Myocyte (in vitro differentiated cells): ENCODE measurements at regions not wholly inside any gene's neighbourhood (a gene's known extent, or its start where the extent isn't known, plus 50 kb on each side); places are given as distances from the start of the nearest gene placed in this dataset.
A peak's percentile ranks its signal among the peaks of the same experiment; 100 is the strongest.
"Not testable (repeated sequence)": the region's sequence is repeated elsewhere in the genome, so short reads cannot be mapped to it uniquely, and the experiment has no call there.

Experiments
- DNase-seq: peaks from one replicate; pipeline ENCODE4 v3.0.0-alpha.2; 2012; ENCODE audit warnings: low read depth

DNA sequence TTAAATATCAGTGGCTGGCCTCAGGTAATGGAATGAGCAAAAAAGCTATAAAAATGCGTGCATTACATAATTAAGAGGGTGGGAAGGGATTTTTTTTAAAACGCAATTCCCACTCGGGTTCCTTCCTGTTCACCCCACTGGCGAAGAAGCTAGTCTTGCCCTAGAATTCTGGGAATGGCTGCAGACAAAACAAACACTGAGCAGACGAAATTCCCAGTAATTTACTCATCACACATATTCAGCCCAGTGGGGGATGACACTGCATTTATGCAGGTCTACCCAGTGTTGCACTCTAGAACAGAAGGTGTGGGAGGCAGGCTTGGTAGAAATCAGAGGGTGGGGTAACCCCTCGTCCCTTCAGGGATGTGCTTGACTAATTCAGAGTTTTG, 2695.0 kb upstream of the DEFB115 start:
- peak; percentile 69 for DNase-seq

DNA sequence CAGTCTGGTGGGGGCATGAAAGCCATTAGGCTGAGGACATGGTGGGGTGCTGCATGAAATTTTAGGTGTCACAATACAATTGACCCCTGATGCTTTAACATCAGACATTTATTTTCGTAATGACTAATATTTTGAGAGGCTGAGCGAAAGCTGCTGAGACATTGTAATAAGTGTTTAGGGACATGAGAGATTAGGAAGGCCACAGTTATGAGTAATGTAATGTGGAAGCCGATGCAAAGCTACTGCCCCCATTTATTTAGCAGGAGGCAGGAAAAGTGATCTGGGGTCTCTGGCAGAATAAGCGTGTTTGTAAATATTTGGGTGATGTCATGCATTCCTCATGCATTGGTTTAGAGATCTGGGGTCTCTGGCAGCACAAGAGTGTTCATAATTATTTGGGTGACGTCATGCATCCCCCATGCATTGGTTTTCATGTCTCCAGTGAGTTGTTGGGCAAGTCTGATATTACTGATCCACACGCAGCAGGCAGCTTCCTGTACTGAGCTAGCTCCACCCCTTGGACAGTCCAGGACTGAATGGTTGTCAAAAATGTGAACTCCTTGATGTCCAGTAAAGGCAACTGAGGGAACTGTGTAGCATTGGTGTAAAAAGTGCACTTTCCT, 2694.5 kb upstream of the DEFB115 start:
- peak; percentile 51 for DNase-seq

DNA sequence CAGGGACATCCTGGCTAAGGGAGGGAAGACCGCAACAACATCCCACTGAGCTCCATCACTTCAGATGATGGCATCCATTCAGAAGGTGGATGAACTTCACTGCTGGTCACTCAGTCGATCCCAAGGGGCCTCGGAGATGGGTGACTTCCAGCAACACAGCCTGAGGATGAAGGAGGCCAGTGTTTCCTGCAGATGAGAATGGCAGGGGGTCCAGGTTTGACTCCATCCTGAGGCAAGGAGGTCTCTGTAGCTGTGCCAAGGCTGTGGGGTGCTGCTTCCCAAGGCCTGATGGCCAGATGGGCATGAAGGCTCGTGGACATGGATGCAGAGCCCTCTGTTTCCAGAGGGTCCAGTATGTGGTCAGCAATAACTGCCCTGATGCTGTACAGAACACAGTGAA, 2693.4 kb upstream of the DEFB115 start:
- DNase-seq, result not testable (repeated sequence)

DNA sequence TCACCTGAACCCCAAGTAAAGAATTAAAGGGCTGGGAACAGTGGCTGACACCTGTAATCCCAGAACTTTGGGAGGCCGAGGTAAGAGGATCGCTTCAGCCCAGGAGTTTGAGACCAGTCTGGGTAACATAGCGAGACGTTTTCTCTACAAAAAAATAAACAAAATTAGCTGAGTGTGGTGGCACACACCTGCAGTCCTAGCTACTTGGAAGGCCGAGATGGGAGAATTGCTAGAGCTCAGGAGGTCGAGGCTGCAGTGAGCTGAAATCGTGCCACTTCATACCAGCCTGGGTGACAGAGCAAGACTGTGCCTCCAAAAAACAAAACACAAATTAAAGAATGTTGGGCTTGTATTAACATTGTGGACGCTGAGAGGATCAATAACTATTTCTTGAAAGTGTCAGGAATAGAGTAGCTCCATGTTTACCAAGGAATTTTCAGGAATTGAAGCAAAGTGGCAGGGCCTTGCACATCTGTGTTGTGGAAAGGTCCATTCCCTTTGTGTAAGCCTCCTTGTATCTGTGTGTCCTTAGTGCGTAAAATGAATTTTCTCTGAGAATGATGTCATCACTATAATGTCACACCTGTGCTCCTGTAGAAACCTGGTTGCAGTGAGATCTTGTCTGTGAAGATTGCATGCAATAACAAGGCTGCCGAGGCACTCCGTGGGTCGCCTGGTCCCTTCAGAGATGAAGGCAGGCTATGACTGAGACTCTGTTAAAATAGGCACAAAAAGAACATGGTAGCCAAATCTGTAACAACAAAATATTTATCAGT, 2692.6 kb upstream of the DEFB115 start:
- not testable (repeated sequence) for DNase-seq

DNA sequence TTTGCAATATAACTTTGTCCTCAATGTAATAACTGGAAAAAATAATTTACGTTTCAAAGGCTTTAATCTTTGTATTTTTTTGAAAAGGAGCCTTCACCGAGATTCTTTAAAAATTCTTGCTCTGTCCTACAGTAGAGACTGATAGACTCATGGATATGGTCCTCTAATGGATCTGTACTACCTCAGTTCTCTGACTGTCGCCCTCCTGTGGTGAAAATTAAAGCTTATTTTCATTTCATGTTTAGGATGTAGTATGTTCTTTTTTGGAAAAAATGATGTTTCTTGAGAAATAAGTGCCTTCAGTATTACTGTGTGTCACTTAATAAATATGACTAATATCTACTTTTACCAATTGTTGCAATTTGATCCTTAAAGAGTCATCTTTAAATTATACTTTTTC, 2681.5 kb upstream of the DEFB115 start:
- peak; percentile 19 for DNase-seq

DNA sequence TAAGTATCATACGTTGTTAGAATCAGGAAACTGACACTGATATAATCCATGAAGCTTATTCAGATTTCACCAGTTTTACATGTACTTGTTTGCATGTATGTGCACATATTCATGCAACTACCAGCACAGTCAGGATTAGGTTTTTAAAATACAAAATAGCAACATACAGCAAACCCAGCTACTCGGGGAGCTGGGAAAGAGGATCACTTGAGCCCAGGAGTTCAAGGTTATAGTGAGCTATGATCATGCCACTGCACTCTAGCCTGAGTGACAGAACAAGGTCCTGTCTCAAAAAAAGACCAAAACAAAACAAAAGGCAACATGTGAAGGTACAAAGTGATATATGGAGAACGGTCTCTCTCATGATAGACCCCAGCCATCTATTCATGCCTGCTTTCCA, 2665.8 kb upstream of the DEFB115 start:
- DNase-seq, result not testable (repeated sequence)

DNA sequence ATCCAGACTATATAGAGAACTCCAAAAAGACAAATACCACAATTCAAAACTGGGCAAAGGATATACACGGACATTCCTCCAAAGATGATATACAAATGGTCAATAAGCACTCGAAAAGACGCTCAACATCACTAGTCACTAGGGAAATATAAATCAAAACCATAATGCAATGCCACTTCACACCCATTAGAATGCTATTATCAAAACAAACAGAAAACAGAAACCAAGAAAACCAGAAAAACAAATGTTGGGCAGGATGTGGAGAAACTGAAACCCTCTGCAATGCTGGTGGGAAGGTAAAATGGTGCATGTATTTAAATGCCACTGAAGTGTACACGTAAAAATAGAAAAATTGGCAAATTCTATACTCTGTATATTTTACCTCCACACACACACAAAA, 2664.1 kb upstream of the DEFB115 start:
- not testable (repeated sequence) for DNase-seq

DNA sequence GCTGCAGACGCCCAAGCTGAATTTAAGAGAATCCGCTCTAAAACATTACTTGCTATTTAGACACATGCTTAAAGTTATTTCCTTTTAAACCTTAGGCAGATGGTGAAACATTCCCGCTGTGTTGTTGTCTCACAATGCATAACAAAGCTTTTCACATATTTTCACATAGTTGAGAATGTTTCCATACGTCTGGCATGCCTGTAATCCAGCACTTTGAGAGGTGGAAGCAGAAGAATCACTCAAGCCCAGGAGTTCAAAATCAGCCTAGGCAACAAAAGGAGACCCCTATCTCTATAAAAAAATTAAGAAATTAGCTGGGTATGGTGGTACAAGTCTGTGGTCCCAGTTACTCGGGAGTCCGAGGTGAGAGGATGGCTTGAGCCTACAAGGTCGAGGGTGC, 2663.0 kb upstream of the DEFB115 start:
- DNase-seq, result not testable (repeated sequence)

DNA sequence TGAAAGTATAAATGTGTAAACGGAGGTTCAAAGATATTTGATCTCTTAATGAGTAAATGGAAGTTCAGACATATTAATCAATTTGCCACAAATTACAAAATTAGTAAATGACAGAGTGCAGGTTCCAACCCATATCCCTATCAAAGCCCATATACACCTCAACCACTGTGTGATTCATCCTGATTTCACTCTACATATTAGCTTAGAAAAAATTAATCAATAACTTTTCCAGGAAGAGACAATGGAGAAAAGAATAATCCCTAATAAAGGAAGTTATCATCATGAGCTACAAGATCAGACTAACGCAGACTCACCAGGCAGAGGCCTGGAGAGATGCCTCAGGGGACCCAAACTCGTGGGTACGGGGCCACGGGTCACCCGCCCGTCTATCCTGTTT, 2655.5 kb upstream of the DEFB115 start:
- not testable (repeated sequence) for DNase-seq

DNA sequence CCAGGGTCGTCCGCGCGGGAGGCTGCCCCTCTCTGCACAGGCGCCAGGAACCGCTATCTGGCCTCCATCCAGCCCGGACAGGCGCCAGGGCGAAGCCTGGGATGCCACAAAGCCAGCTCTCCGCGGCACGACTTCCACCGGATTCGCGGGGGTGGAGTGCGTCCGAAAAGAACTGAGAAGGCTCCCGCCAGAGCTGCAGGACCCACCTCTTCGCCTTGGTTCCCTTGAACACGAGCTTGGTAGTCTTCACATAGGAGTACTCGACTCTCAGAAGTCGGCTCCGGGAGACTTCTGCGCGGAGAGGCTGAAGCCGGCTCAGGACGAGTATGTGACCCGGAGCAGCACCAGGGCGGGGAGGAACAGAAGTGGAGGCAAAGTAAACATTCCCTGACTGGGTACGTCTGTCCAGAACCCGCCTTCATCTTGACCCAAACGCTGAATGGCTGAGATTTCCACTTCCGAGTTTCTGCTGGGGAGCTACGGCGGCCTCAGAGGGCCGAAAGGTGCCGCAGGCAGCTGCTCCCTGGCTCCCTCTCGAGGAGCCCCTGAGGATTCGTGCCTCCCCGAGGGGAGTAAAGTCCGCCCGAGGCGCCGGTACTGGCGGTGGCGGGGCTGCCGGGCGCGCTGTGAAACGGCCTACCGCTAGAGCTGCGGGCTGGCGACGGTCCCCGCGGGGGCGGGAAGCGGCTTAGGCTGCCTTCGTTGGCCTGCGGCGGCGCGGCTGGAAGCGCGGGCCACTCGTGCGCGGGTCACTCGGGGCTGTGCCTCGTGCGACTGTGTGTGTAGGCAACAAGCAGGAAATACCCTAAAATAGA, 2654.9 kb upstream of the DEFB115 start:
- peak; percentile 90 for DNase-seq

DNA sequence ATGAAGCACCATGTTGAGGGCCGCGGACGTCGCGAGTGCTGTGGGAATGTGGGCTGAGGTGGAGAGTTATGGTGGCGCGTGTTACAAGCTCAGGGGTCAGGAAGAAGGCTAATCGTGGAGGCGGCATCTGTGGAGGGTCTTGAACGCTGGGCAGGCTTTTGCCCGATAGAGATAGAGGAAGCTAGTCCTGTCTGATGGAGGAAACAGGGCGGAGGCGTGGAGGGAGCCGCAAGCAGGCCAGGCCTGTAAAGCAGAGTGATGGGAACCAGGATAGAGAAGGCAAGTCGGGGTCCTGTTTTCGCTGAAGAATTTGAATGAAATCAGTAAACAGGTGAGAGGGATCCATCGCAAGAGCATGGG, 2654.3 kb upstream of the DEFB115 start:
- DNase-seq, result not testable (repeated sequence)

DNA sequence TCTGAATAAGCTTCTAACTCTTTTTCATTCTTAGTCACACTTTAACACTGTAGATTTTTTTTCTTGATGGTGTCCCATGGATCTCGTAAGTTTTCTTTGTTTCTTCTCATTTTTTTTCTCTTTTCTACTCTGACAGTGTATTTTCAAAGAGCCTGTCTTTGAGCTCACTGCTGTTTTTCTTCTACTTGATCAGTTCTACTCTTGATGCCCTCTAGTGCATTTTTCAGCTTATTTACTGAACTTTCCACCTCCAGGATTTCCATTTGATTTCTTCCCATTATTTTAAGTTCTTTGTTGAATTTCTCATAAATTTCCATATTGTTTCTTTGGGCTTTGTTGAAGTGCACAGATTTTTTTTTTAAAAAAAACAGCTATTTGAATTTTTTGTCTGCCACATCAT, 2641.1 kb upstream of the DEFB115 start:
- DNase-seq, result no peak

DNA sequence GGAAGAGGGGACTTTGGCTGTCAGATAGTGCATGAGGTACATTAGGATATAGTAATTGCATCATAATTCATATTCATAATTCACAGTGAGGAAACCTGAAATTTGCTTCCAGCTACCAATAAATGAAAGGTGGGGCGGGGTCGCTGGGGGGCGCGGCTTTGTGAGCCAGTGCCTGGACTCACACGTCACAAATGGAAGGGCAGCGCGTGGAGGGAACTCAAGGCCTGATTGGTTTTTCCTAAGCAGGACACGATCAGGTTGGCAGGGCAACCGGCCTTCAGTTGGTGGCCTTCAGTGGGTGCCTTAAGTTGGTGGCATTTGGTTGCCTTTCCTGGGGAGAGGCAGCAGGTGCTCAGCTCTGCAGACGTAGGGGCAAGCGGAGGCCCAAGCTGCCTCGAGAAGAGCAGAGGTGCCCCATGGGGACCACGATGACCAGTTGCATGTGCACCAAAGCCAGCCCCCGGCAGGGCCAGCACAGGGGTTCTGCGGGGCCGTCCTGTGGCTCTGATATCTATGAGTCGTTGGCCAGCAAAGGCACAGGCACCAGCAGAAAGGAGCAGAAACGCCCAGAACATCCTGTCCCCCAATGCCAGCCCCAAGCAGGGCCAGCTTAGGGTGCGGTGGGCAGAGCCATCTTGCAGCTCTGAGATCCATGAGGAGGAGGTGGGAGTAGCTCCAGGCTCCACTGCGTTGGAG, 2637.4 kb upstream of the DEFB115 start:
- DNase-seq, result not testable (repeated sequence)

DNA sequence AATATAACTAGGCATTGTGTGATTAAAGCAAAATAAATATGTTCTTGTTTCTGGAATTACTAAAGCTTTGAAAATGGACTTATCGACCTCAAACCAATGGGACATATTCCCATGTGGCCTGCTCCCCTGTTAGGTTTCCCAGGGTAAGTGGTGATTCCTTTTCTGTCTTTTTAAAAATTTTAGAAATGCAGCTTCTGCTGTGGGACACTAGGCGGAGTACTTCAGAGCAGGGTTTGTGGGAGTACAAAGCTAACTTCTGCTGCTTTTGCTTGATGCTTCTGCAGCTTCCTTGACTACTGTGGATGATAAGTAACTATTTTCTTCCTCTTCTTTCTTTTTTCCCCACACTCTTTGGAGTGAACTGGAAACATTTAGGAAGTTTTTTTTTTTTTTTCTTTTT, 2632.4 kb upstream of the DEFB115 start:
- DNase-seq, result not testable (repeated sequence)

DNA sequence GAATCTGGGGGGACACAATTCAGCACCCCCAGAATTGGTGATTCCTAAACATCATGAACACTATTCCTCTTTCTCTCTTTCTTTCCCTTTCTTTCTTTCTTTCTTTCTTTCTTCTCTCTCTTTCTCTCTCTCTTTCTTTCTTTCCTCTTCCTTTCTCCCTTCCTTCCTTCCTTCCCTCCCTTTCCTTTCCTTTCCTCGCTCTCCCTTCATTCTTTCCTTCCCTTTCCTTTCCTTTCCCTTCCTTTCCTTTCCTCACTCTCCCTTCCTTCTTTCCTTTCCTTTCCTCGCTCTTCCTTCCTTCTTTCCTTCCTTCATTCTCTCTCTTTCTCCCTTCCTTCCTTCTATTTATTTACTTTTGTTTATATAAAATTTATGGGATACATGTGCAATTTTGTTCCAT, 2616.6 kb upstream of the DEFB115 start:
- DNase-seq, result not testable (repeated sequence)
